ENCODE measurements at regions not wholly inside any gene's neighbourhood (a gene's known extent, or its start where the extent isn't known, plus 50 kb on each side); places are given as distances from the start of the nearest gene placed in this dataset.

DNA sequence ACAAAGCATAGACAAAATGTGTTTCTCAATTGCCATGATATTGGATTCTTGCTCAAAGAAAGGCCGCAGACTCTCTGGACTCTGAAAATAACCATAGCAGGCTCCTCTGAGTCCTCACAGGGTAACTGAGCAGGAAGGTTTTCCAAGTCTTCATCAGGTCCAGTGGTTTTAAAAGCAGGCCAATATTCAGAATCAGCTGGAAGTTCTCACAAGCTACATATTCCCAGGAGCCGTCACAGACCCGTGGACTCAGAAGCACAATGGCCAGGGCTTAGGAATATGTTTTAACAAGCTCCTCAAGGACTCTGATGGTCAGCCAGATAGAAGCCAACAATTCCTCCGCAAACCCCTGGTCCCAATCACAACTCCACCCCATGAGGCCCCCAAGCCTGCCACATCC is 256.1 kb upstream of the ADAMTS9 start:
- intact Hi-C loops (cut with DNase I): no loop called here
- Histone ChIP-seq H3K4me1 (peaks cover 0 to 10% of the 10 kb centered on the region in 2 donors), H3K27me3 (no peaks in the 10 kb centered on the region), H3K9me3 (no peaks in the 10 kb centered on the region), H3K36me3 (no peaks in the 10 kb centered on the region), H3K4me3 (replicated peaks in 1 of 3) (no peak overlapping the region), H3K27ac (no peak overlapping the region)
- 32 to 41% methylated on average over 4 of the region's 4 CpGs for WGBS, 2 donors
- TF ChIP-seq CTCF (IDR thresholded peaks at IDR 0.05) (no peak), POLR2A (IDR thresholded peaks at IDR 0.05) (no peak)
- peak; percentile 21 to 39 for DNase-seq

GRCh38 chr3:64940596-64941348 is 253.0 kb upstream of the ADAMTS9 start:
- Histone ChIP-seq H3K4me3 (replicated peaks in 1 of 3) (no peak overlapping the region), H3K27ac (no peak overlapping the region), H3K9me3 (no peaks in the 10 kb centered on the region), H3K4me1 (peaks cover 0 to 27% of the 10 kb centered on the region in 2 donors), H3K27me3 (no peaks in the 10 kb centered on the region), H3K36me3 (no peaks in the 10 kb centered on the region)
- no peak for DNase-seq
- intact Hi-C loops (cut with DNase I): no loop called here
- WGBS, 2 donors: 84 to 95% methylated on average over 10 of the region's 10 CpGs
- TF ChIP-seq POLR2A (IDR thresholded peaks at IDR 0.05): no peak
- no peak for TF ChIP-seq CTCF (IDR thresholded peaks at IDR 0.05)

DNA sequence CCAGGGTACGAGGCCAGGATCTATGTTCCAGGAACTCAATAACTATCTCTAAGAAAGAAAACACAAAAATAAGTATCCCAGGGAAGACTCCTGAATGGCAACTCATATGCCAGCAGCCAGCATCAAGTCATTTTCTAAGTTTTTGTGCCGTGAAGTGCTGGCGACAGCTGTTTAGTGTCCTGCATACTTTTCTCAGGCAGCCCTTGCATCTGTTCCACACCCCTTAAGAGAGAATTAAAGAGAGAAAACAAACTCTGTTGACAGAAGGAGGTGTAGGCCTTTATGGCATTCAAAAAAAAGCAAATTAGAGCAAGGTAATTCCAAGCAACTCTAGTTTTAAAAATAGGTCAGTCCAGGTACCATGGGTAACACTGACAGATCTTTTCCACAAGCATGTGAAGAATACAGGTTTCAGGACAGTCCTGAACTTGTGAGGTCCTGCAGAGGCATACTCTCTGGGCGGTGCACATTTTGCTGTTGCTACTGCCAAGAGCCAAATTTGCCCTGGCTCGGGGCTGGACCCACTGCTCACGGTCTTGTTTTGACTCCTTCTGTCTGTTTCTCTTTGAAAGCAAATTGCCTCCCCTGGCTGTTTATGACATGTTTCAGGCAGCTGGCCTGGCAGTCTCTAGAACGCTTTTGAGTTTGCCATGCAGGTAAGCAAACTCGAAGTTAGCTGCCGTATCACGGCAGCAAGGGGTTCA is 252.1 kb upstream of the ADAMTS9 start:
- Histone ChIP-seq H3K4me3 (replicated peaks in 1 of 3) (no peak overlapping the region), H3K4me1 (peaks cover 0 to 23% of the 10 kb centered on the region in 2 donors), H3K27ac (no peak overlapping the region), H3K9me3 (no peaks in the 10 kb centered on the region), H3K27me3 (no peaks in the 10 kb centered on the region), H3K36me3 (no peaks in the 10 kb centered on the region)
- WGBS, 2 donors: 90 to 91% methylated on average over 10 of the region's 10 CpGs
- intact Hi-C loops (cut with DNase I): no loop called here
- DNase-seq: no peak
- TF ChIP-seq POLR2A (IDR thresholded peaks at IDR 0.05) (no peak), CTCF (IDR thresholded peaks at IDR 0.05) (no peak)

DNA sequence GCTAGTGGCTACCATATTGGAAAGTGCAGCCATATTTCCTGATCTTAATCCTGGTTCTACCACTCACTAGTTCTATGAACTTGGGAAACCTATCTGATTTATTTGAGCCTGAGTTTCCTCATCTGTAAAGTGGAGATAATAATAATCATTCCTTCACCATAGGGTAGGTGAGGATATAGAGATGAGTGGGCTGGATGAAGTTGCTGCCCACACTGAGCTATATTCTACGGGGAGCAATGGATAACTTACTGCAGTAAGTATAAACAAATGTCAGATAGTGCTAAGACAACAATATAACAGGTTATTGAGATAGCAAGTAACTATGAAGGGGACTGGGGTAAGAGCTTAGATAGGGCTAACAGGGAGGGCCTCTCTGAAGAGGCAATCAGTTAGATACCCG is 251.5 kb upstream of the ADAMTS9 start:
- H3K27me3 ChIP-seq: no peaks in the 10 kb centered on the region
- intact Hi-C loops (cut with DNase I): no loop called here
- H3K4me1 ChIP-seq: peaks cover 0 to 22% of the 10 kb centered on the region in 2 donors
- no peak overlapping the region for H3K4me3 ChIP-seq (replicated peaks in 1 of 3)
- H3K27ac ChIP-seq: no peak overlapping the region
- TF ChIP-seq POLR2A (IDR thresholded peaks at IDR 0.05): no peak
- TF ChIP-seq CTCF (IDR thresholded peaks at IDR 0.05): no peak
- no peaks in the 10 kb centered on the region for H3K36me3 ChIP-seq
- no peaks in the 10 kb centered on the region for H3K9me3 ChIP-seq
- no peak for DNase-seq
- WGBS, 2 donors: 50 to 73% methylated on average over 2 of the region's 2 CpGs

DNA sequence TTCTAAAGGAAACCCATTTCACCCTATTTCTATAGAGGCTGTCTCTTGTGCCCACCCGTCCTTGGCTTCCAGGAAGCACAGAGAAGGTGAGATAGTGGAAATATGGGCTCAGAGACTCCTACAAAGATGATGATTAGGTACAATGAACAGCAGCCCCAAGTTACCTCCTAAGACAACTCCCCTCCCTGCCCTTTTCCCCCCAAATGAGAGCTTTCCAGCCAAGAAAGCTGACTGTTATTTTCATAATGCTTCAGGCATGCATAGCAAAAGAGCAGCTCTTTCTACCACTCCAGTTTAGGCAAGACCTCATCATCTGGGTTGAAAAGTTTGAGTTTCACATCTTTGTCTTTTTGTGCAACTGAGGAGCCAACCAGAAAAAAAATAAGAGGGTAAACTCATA is 248.8 kb upstream of the ADAMTS9 start:
- no peaks in the 10 kb centered on the region for H3K9me3 ChIP-seq
- peak in 1 of 2 donors; percentile 6 for DNase-seq
- no peak overlapping the region for H3K4me3 ChIP-seq (replicated peaks in 1 of 3)
- no peak overlapping the region for H3K27ac ChIP-seq
- intact Hi-C loops (cut with DNase I): no loop called here
- no peak for TF ChIP-seq POLR2A (IDR thresholded peaks at IDR 0.05)
- TF ChIP-seq CTCF (IDR thresholded peaks at IDR 0.05): no peak
- WGBS, 2 donors: 78 to 86% methylated on average over 1 of the region's 1 CpG
- H3K36me3 ChIP-seq: no peaks in the 10 kb centered on the region
- no peaks in the 10 kb centered on the region for H3K27me3 ChIP-seq
- peaks cover 0 to 17% of the 10 kb centered on the region in 2 donors for H3K4me1 ChIP-seq

Data from thyroid gland (tissue), 4 donors.